AG10803 (cell line): ENCODE measurements at regions not wholly inside any gene's neighbourhood (a gene's known extent, or its start where the extent isn't known, plus 50 kb on each side); places are given as distances from the start of the nearest gene placed in this dataset.

Experiments used
- DNase-seq: peaks from one replicate; pipeline ENCODE4 v3.0.0; 2010; ENCODE audit warnings: low read depth
- H3K4me3 ChIP-seq: 2 replicates; pipeline ENCODE4 v1.5.1; 2011; ENCODE audit warnings: mild to moderate bottlenecking, low read length, control low read depth
- TF ChIP-seq, protein P1 (sequence below): conservative IDR thresholded peaks from 2 replicates; pipeline ENCODE4 v1.5.1; 2011; ENCODE audit warnings: mild to moderate bottlenecking, low read length, control low read depth, inconsistent platforms

DNA sequence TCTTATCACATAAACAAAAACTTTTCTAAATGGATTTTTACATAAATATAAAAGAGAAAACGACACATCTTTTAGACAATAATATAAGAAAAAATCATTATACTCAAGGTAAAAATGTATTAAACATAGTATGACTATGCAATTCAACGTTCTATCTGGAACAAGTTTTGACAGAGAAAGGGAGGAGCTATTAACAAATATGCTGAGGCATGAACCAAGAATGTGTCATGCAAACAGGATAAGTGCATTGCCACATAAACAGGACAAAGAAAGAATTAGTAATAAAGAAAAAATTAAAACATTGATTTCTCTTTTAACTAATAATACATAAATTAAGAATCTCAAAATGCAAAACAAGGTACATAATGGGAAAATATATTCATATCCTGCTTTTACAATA lies 1353.4 kb upstream of the GJE1 start:
- no peak overlapping the region for H3K4me3 ChIP-seq
- peak; percentile 28 for DNase-seq
- TF ChIP-seq, protein P1, sequence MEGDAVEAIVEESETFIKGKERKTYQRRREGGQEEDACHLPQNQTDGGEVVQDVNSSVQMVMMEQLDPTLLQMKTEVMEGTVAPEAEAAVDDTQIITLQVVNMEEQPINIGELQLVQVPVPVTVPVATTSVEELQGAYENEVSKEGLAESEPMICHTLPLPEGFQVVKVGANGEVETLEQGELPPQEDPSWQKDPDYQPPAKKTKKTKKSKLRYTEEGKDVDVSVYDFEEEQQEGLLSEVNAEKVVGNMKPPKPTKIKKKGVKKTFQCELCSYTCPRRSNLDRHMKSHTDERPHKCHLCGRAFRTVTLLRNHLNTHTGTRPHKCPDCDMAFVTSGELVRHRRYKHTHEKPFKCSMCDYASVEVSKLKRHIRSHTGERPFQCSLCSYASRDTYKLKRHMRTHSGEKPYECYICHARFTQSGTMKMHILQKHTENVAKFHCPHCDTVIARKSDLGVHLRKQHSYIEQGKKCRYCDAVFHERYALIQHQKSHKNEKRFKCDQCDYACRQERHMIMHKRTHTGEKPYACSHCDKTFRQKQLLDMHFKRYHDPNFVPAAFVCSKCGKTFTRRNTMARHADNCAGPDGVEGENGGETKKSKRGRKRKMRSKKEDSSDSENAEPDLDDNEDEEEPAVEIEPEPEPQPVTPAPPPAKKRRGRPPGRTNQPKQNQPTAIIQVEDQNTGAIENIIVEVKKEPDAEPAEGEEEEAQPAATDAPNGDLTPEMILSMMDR = no peak

GRCh38 chr6:140777780-140778179 lies 1354.9 kb upstream of the GJE1 start:
- H3K4me3 ChIP-seq = no peak overlapping the region
- TF ChIP-seq, protein P1 = no peak
- DNase-seq = no peak

GRCh38 chr6:140775061-140775460 lies 1357.7 kb upstream of the GJE1 start:
- TF ChIP-seq, protein P1 = no peak
- DNase-seq = no peak
- H3K4me3 ChIP-seq = no peak overlapping the region

DNA sequence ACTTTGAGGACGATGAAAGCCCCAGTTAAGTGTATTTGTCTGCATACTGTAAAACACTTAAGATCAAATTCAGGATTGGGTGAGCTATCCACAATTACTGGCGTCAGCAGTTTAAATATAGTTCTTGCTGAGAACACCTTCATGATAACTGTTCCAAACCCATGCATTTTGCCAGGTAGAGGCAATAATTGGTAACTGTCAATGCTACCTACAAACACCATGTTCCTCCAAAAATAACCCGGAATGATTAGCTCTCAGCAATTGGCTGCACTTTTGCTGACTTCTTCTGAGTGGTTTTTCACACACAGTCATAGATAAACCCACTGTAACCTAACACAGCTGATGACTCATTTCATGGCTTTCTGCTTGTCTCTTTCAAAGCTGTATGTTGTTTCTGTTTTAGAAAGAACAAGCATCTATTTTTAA lies 1358.6 kb upstream of the GJE1 start:
- TF ChIP-seq, protein P1 = no peak
- DNase-seq = peak; percentile 66
- H3K4me3 ChIP-seq = no peak overlapping the region

GRCh38 chr6:140773276-140773675 lies 1359.4 kb upstream of the GJE1 start:
- H3K4me3 ChIP-seq = no peak overlapping the region
- no peak for DNase-seq
- TF ChIP-seq, protein P1 = no peak

DNA sequence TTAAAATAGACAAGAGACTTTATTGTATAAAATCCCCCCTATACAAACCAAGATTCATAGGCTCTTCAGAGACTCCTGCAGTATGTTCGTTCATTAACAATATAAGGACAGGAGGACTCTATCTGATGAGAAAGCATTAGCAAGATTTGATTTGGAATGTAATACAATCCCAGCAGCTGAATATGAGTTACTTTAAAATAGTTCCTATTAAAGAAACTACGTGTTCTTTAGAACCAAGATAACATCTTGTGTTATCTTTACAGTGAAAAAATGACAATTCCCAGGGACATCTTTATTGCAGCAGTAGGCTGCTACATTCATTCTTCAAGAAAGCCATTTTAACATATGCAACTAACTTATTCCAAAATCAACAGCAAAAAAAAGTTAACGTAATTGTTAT lies 1360.1 kb upstream of the GJE1 start:
- TF ChIP-seq, protein P1 = no peak
- no peak overlapping the region for H3K4me3 ChIP-seq
- no peak for DNase-seq

GRCh38 chr6:140768133-140768532 lies 1364.6 kb upstream of the GJE1 start:
- no peak overlapping the region for H3K4me3 ChIP-seq
- TF ChIP-seq, protein P1 = no peak
- no peak for DNase-seq
